SK-N-SH treated with all-trans-retinoic acid at 6 μM for 48 hours (cell line): ENCODE measurements at regions not wholly inside any gene's neighbourhood (a gene's known extent, or its start where the extent isn't known, plus 50 kb on each side); places are given as distances from the start of the nearest gene placed in this dataset.

Source experiments
- ATAC-seq: fragments of 200-7000 bp; cut with Tn5 transposase; 3 replicates; pipeline ENCODE4 v1.9.1; 2020; ENCODE audit warnings: mild to moderate bottlenecking, moderate library complexity
- ARNTL ChIP-seq: fragments of 450-650 bp; formaldehyde crosslinking; IDR thresholded peaks from 2 replicates; pipeline ENCODE4 v1.5.0; 2020; ENCODE audit warnings: low read depth, mild to moderate bottlenecking, moderate library complexity, borderline replicate concordance
- BACH2 ChIP-seq: fragments of 250-450 bp; sonication (Bioruptor Pico); IDR thresholded peaks from 2 replicates; pipeline ENCODE4 v1.9.0; 2021; ENCODE audit warnings: mild to moderate bottlenecking, borderline replicate concordance
- CSDC2 ChIP-seq: fragments of 250-450 bp; sonication (Bioruptor Pico); IDR thresholded peaks from 2 replicates; pipeline ENCODE4 v1.5.0; 2020; ENCODE audit warnings: mild to moderate bottlenecking, moderate library complexity
- ESRRG ChIP-seq: fragments of 250-450 bp; sonication (Bioruptor Pico); IDR thresholded peaks from 2 replicates; pipeline ENCODE4 v1.6.1; 2021; ENCODE audit warnings: mild to moderate bottlenecking
- GLIS3 ChIP-seq: fragments of 250-450 bp; sonication (Bioruptor Pico); IDR thresholded peaks from 2 replicates; pipeline ENCODE4 v1.5.0; 2020; ENCODE audit warnings: mild to moderate bottlenecking, moderate library complexity
- ISL1 ChIP-seq: fragments of 250-450 bp; sonication (Bioruptor Pico); IDR thresholded peaks from 2 replicates; pipeline ENCODE4 v2.1.2; 2022; ENCODE audit warnings: mild to moderate bottlenecking, moderate library complexity
- OSR1 ChIP-seq: fragments of 250-450 bp; sonication (Bioruptor Pico); IDR thresholded peaks from 2 replicates; pipeline ENCODE4 v1.8.0; 2022; ENCODE audit warnings: moderate library complexity, mild to moderate bottlenecking, inconsistent platforms
- PPARA ChIP-seq: fragments of 250-450 bp; sonication (Bioruptor Pico); IDR thresholded peaks from 2 replicates; pipeline ENCODE4 v1.5.0; 2020; ENCODE audit warnings: mild to moderate bottlenecking, borderline replicate concordance
- RARB ChIP-seq: fragments of 250-450 bp; sonication (Bioruptor Pico); IDR thresholded peaks from 2 replicates; pipeline ENCODE4 v1.8.0; 2021; ENCODE audit warnings: mild to moderate bottlenecking, moderate library complexity
- SNAI2 ChIP-seq: fragments of 250-450 bp; sonication (Bioruptor Pico); IDR thresholded peaks from 2 replicates; pipeline ENCODE4 v1.5.0; 2020; ENCODE audit warnings: mild to moderate bottlenecking, moderate library complexity
- TCF4 ChIP-seq: fragments of 250-450 bp; sonication (Bioruptor Pico); IDR thresholded peaks from 2 replicates; pipeline ENCODE4 v1.8.0; 2021; ENCODE audit warnings: mild to moderate bottlenecking, moderate library complexity, borderline replicate concordance
- TOX ChIP-seq: fragments of 250-450 bp; sonication (Bioruptor Pico); IDR thresholded peaks from 2 replicates; pipeline ENCODE4 v1.8.0; 2021; ENCODE audit warnings: mild to moderate bottlenecking, moderate library complexity, borderline replicate concordance
- ZC3H10 ChIP-seq: fragments of 250-450 bp; sonication (Bioruptor Pico); IDR thresholded peaks from 2 replicates; pipeline ENCODE4 v1.5.1; 2021; ENCODE audit warnings: mild to moderate bottlenecking, moderate library complexity
- ZFP3 ChIP-seq: fragments of 250-450 bp; sonication (Bioruptor Pico); IDR thresholded peaks from 2 replicates; pipeline ENCODE4 v1.5.0; 2020; ENCODE audit warnings: mild to moderate bottlenecking, moderate library complexity
- ZFP30 ChIP-seq: fragments of 450-650 bp; formaldehyde crosslinking; IDR thresholded peaks from 2 replicates; pipeline ENCODE4 v1.5.0; 2022; ENCODE audit warnings: mild to moderate bottlenecking, moderate library complexity
- ZNF565 ChIP-seq: fragments of 450-650 bp; formaldehyde crosslinking; conservative IDR thresholded peaks from 2 replicates; pipeline ENCODE4 v1.5.0; 2020; ENCODE audit warnings: low read depth, mild to moderate bottlenecking, moderate library complexity
- ZNF70 ChIP-seq: fragments of 450-650 bp; formaldehyde crosslinking; IDR thresholded peaks from 2 replicates; pipeline ENCODE4 v1.5.0; 2020; ENCODE audit warnings: mild to moderate bottlenecking, moderate library complexity
- TF ChIP-seq, protein P1 (sequence below): fragments of 250-450 bp; sonication (Bioruptor Pico); IDR thresholded peaks from 2 replicates; pipeline ENCODE4 v1.5.1; 2021; ENCODE audit warnings: mild to moderate bottlenecking, moderate library complexity
- TF ChIP-seq, protein P2 (sequence below): fragments of 250-450 bp; sonication (Bioruptor Pico); IDR thresholded peaks from 2 replicates; pipeline ENCODE4 v1.5.1; 2020; ENCODE audit warnings: low read depth, mild to moderate bottlenecking, moderate library complexity
- TF ChIP-seq, protein P3 (sequence below): fragments of 250-450 bp; sonication (Bioruptor Pico); IDR thresholded peaks from 2 replicates; pipeline ENCODE4 v1.5.0; 2020; ENCODE audit warnings: mild to moderate bottlenecking, moderate library complexity
- TF ChIP-seq, protein P4 (sequence below): fragments of 250-450 bp; sonication (Bioruptor Pico); IDR thresholded peaks from 2 replicates; pipeline ENCODE4 v1.8.0; 2020; ENCODE audit warnings: mild to moderate bottlenecking, moderate library complexity, borderline replicate concordance

DNA sequence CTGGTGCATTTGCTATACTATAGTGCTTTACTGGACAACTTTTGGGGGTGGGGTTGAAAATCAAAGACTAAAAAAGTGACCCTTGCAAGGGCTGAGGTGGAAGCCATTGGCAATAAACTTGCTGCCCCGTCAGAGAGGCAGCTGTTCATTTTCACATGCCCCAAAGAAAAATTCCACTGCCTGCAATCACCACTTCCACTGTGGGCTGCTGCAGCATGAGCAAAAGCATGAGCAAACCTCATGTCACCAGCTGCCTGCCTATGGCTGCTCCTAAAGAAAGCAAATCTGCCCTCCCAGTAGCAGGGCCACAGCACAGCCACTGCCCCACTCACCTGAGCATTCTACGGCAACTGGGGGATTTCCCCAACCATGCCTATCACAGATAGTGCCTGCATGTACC, 290.0 kb downstream of the PAX1 start:
- ATAC-seq = no peak
- no peak for TF ChIP-seq OSR1
- no peak for TF ChIP-seq TOX (CRISPR knock-in tag)
- no peak for TF ChIP-seq BACH2 (CRISPR knock-in tag)
- no peak for TF ChIP-seq ZFP30 (CRISPR knock-in tag)
- TF ChIP-seq ZNF70 (CRISPR knock-in tag) = no peak
- no peak for TF ChIP-seq ARNTL (CRISPR knock-in tag)
- TF ChIP-seq, all 23 proteins: peak for 0

DNA sequence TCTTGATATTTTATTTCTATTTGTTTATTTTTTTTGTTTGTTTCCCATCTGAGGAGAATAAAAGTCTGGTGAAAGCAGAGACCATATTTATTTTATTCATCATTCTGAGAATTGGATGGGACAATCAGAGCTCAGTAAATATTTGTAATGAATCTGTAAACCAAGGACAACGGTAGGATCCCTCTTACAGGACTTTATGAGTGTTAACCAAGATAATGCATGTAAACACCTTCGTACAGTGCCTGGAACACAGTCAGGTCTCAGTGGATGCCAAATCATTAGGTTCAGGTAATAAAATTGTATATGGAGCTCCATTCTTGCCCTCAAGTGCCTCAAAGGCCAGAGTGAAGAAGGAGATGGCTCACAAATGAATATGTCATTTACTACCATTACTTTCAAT, 288.7 kb downstream of the PAX1 start:
- TF ChIP-seq CSDC2 (CRISPR knock-in tag) (no peak), ZFP3 (CRISPR knock-in tag) (no peak), ZFP30 (CRISPR knock-in tag) (no peak), ARNTL (CRISPR knock-in tag) (no peak), GLIS3 (CRISPR knock-in tag) (no peak), RARB (CRISPR knock-in tag) (no peak), ESRRG (CRISPR knock-in tag) (no peak), OSR1 (no peak), TOX (CRISPR knock-in tag) (no peak), PPARA (no peak), TCF4 (no peak), ISL1 (CRISPR knock-in tag) (no peak), ZC3H10 (no peak), ZNF70 (CRISPR knock-in tag) (no peak), ZNF565 (CRISPR knock-in tag) (no peak), SNAI2 (no peak)
- TF ChIP-seq, protein P1, sequence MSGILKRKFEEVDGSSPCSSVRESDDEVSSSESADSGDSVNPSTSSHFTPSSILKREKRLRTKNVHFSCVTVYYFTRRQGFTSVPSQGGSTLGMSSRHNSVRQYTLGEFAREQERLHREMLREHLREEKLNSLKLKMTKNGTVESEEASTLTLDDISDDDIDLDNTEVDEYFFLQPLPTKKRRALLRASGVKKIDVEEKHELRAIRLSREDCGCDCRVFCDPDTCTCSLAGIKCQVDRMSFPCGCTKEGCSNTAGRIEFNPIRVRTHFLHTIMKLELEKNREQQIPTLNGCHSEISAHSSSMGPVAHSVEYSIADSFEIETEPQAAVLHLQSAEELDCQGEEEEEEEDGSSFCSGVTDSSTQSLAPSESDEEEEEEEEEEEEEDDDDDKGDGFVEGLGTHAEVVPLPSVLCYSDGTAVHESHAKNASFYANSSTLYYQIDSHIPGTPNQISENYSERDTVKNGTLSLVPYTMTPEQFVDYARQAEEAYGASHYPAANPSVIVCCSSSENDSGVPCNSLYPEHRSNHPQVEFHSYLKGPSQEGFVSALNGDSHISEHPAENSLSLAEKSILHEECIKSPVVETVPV (CRISPR knock-in tag) = no peak
- TF ChIP-seq, protein P2, sequence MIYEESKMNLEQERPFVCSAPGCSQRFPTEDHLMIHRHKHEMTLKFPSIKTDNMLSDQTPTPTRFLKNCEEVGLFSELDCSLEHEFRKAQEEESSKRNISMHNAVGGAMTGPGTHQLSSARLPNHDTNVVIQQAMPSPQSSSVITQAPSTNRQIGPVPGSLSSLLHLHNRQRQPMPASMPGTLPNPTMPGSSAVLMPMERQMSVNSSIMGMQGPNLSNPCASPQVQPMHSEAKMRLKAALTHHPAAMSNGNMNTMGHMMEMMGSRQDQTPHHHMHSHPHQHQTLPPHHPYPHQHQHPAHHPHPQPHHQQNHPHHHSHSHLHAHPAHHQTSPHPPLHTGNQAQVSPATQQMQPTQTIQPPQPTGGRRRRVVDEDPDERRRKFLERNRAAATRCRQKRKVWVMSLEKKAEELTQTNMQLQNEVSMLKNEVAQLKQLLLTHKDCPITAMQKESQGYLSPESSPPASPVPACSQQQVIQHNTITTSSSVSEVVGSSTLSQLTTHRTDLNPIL (CRISPR knock-in tag) = no peak
- TF ChIP-seq, protein P3, sequence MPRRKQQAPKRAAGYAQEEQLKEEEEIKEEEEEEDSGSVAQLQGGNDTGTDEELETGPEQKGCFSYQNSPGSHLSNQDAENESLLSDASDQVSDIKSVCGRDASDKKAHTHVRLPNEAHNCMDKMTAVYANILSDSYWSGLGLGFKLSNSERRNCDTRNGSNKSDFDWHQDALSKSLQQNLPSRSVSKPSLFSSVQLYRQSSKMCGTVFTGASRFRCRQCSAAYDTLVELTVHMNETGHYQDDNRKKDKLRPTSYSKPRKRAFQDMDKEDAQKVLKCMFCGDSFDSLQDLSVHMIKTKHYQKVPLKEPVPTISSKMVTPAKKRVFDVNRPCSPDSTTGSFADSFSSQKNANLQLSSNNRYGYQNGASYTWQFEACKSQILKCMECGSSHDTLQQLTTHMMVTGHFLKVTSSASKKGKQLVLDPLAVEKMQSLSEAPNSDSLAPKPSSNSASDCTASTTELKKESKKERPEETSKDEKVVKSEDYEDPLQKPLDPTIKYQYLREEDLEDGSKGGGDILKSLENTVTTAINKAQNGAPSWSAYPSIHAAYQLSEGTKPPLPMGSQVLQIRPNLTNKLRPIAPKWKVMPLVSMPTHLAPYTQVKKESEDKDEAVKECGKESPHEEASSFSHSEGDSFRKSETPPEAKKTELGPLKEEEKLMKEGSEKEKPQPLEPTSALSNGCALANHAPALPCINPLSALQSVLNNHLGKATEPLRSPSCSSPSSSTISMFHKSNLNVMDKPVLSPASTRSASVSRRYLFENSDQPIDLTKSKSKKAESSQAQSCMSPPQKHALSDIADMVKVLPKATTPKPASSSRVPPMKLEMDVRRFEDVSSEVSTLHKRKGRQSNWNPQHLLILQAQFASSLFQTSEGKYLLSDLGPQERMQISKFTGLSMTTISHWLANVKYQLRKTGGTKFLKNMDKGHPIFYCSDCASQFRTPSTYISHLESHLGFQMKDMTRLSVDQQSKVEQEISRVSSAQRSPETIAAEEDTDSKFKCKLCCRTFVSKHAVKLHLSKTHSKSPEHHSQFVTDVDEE (CRISPR knock-in tag) = no peak
- TF ChIP-seq, protein P4, sequence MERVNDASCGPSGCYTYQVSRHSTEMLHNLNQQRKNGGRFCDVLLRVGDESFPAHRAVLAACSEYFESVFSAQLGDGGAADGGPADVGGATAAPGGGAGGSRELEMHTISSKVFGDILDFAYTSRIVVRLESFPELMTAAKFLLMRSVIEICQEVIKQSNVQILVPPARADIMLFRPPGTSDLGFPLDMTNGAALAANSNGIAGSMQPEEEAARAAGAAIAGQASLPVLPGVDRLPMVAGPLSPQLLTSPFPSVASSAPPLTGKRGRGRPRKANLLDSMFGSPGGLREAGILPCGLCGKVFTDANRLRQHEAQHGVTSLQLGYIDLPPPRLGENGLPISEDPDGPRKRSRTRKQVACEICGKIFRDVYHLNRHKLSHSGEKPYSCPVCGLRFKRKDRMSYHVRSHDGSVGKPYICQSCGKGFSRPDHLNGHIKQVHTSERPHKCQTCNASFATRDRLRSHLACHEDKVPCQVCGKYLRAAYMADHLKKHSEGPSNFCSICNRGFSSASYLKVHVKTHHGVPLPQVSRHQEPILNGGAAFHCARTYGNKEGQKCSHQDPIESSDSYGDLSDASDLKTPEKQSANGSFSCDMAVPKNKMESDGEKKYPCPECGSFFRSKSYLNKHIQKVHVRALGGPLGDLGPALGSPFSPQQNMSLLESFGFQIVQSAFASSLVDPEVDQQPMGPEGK (CRISPR knock-in tag) = no peak

DNA sequence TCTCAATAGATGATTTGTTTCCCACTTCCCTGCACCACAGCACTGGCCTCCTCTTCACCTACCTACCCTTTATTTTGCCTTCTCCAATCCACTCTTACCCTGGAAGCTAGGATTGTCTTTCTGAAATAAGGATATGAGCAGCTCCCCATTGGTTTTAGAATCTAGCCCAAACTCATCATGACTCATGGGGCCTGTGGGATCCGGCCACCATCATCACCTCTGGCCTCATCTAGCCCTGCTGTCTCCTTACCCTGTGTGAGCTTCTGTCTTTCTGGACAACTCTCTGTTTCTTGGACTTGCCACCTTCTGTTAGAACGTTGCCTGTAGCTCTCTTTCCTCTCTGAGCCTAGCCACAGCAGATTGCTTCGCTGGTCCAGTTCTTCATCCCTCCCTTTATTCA, 277.1 kb downstream of the PAX1 start:
- no peak for ATAC-seq
- TF ChIP-seq ESRRG (CRISPR knock-in tag) (no peak), ZFP30 (CRISPR knock-in tag) (no peak), CSDC2 (CRISPR knock-in tag) (no peak), TCF4 (no peak), ZFP3 (CRISPR knock-in tag) (no peak), ZNF70 (CRISPR knock-in tag) (no peak), ZNF565 (CRISPR knock-in tag) (no peak)
- TF ChIP-seq, protein P2 (CRISPR knock-in tag) = no peak
- TF ChIP-seq, protein P3 (CRISPR knock-in tag) = no peak
- TF ChIP-seq, protein P1 (CRISPR knock-in tag) = no peak
- TF ChIP-seq, protein P4 (CRISPR knock-in tag) = no peak
- TF ChIP-seq, all 23 proteins: peak for 0

More for the DNA sequence above, 288.7 kb downstream of the PAX1 start:
- no peak for ATAC-seq
